PC-9 (cell line): ENCODE measurements at regions not wholly inside any gene's neighbourhood (a gene's known extent, or its start where the extent isn't known, plus 50 kb on each side); places are given as distances from the start of the nearest gene placed in this dataset.

Experiments
- BruUV-seq: library from RNA; stranded (reverse); fragments of 400-500 nt; replicated peaks from 2 replicates; lab custom pipeline; 2021; lab: Mats Ljungman, UMichigan
- CTCF ChIA-PET: fragments of 300-600 bp; sonication (Branson Sonifier 250); formaldehyde crosslinking; loops from one replicate; lab custom pipeline; 2022; ENCODE audit warnings: antibody characterized with exemption; lab: Charles Lee
- POLR2A ChIA-PET: fragments of 300-600 bp; sonication (Branson Sonifier 250); formaldehyde crosslinking; loops from one replicate; lab custom pipeline; 2022; ENCODE audit warnings: antibody characterized with exemption; ENCODE audit not compliant: unreplicated experiment; lab: Charles Lee
- DNase-seq, 2 experiments: peaks; one replicate each; pipeline versions ENCODE4 v3.0.0 to v3.0.0-alpha.2; 2015 to 2022; ENCODE audit warnings: mixed read lengths in 1 of 2
- H2AFZ ChIP-seq: fragments of 200-600 bp; sonication (generic); 2 replicates; pipeline ENCODE4 v1.8.1; 2017; ENCODE audit warnings: antibody characterized with exemption
- H3F3A ChIP-seq: fragments of 200-600 bp; sonication (generic); 2 replicates; pipeline ENCODE4 v1.8.1; 2017; ENCODE audit warnings: antibody characterized with exemption, mild to moderate bottlenecking, low read depth; ENCODE audit not compliant: insufficient read depth
- H3K27ac ChIP-seq: fragments of 200-600 bp; sonication (generic); 2 replicates; pipeline ENCODE4 v1.6.1; 2016; ENCODE audit warnings: mixed run types
- H3K27me3 ChIP-seq: fragments of 200-600 bp; sonication (generic); 2 replicates; pipeline ENCODE4 v1.6.1; 2016; ENCODE audit warnings: low read depth, mixed run types; ENCODE audit not compliant: insufficient read depth
- H3K36me3 ChIP-seq: fragments of 200-600 bp; sonication (generic); 2 replicates; pipeline ENCODE4 v1.6.1; 2016; ENCODE audit warnings: low read depth, mixed run types
- H3K4me1 ChIP-seq: fragments of 200-600 bp; sonication (generic); replicated peaks from 2 replicates; pipeline ENCODE4 v1.6.1; 2016; ENCODE audit warnings: mixed run types; ENCODE audit not compliant: insufficient read depth
- H3K4me2 ChIP-seq: fragments of 200-600 bp; sonication (generic); 2 replicates; pipeline ENCODE4 v1.6.1; 2017; ENCODE audit warnings: mixed run types
- H3K4me3 ChIP-seq: fragments of 200-600 bp; sonication (generic); 2 replicates; pipeline ENCODE4 v1.6.1; 2016; ENCODE audit warnings: mixed run types
- H3K79me2 ChIP-seq: fragments of 200-600 bp; sonication (generic); 2 replicates; pipeline ENCODE4 v1.6.1; 2017; ENCODE audit warnings: low read depth, mixed run types
- H3K9me2 ChIP-seq: fragments of 200-600 bp; sonication (generic); 2 replicates; pipeline ENCODE4 v1.8.1; 2017; ENCODE audit warnings: mild to moderate bottlenecking; ENCODE audit not compliant: insufficient read depth
- H3K9me3 ChIP-seq: fragments of 200-600 bp; sonication (generic); 2 replicates; pipeline ENCODE4 v1.8.1; 2016; ENCODE audit warnings: low read depth; ENCODE audit not compliant: insufficient read depth
- H4K20me1 ChIP-seq: fragments of 200-600 bp; sonication (generic); 2 replicates; pipeline ENCODE4 v1.8.1; 2017; ENCODE audit not compliant: insufficient read depth
- EZH2 ChIP-seq: fragments of 200-600 bp; sonication (generic); IDR thresholded peaks from 2 replicates; pipeline ENCODE4 v1.8.0; 2017; ENCODE audit warnings: antibody characterized with exemption, low read depth
- intact Hi-C: fragments of 100-400 bp; cut with micrococcal nuclease; formaldehyde crosslinking; loops from one replicate; pipeline ENCODE4 v1.10.0; 2022; ENCODE audit not compliant: unreplicated experiment
- TF ChIP-seq, protein P1 (sequence below): fragments of 200-600 bp; sonication (generic); conservative IDR thresholded peaks from 2 replicates; pipeline ENCODE4 v1.6.1; 2017; ENCODE audit warnings: mixed run types, antibody characterized with exemption, mild to moderate bottlenecking, moderate library complexity

DNA sequence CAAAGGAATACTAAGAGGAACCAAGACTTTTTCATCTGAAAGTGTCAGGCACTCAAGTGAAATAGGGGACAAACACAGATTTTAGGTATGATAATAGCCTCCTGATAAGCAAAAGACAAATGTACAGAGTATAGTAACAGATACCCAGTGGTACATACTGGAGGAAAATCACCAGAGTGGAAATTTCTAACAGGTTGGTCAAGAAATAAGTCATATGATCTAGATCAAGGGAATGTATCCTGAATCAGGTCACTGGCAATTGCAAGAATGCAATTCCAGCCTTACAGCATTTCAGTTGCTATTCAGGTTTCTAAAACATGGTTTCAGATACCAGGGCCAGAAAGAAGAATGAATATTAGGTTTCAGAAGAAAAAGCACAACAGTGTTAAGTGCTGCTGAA lies 82.2 kb upstream of the SLCO6A1 start:
- Histone ChIP-seq H3K27me3 (no peaks in the 10 kb centered on the region), H3K4me1 (no peaks in the 10 kb centered on the region), H3K9me2 (no peaks in the 10 kb centered on the region), H2AFZ (no peak overlapping the region), H3K9me3 (no peaks in the 10 kb centered on the region), H4K20me1 (no peaks in the 10 kb centered on the region), H3K79me2 (no peaks in the 10 kb centered on the region), H3K27ac (no peak overlapping the region), H3K4me3 (no peak overlapping the region), H3K36me3 (no peaks in the 10 kb centered on the region), H3F3A (no peaks in the 10 kb centered on the region), H3K4me2 (no peak overlapping the region)
- peak in 1 of 2 experiments; percentile 42 for DNase-seq
- CTCF ChIA-PET: no interaction called here
- POLR2A ChIA-PET: no interaction called here
- no peak for TF ChIP-seq EZH2
- TF ChIP-seq, protein P1, sequence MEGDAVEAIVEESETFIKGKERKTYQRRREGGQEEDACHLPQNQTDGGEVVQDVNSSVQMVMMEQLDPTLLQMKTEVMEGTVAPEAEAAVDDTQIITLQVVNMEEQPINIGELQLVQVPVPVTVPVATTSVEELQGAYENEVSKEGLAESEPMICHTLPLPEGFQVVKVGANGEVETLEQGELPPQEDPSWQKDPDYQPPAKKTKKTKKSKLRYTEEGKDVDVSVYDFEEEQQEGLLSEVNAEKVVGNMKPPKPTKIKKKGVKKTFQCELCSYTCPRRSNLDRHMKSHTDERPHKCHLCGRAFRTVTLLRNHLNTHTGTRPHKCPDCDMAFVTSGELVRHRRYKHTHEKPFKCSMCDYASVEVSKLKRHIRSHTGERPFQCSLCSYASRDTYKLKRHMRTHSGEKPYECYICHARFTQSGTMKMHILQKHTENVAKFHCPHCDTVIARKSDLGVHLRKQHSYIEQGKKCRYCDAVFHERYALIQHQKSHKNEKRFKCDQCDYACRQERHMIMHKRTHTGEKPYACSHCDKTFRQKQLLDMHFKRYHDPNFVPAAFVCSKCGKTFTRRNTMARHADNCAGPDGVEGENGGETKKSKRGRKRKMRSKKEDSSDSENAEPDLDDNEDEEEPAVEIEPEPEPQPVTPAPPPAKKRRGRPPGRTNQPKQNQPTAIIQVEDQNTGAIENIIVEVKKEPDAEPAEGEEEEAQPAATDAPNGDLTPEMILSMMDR: no peak
- intact Hi-C loops: loop anchor here (2.0 to 5.0 kb wide), 3 partner anchors 90 to 896 kb away; partner anchors contain the start of gene PAM
- BruUV-seq: no TSS peak

DNA sequence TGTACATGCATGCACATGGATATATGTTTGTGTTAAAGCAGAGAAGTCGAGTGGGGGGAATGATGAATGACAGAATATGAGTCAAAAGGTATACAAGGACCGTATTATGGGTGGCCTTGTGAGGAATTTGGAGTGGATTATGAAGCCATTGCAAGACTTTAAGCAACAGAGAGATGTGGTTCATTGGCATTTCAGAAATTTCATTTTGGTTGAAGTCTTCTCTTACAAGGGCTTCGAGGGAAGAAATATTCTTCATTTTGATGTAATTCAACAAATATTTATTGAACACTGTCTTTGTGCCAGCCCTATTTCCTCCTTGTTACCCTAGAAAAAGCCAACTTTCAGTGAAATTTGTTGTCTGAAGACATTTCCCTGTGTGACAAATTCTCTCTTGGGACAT lies 83.9 kb upstream of the SLCO6A1 start:
- no peaks in the 10 kb centered on the region for H3K27me3 ChIP-seq
- H3K79me2 ChIP-seq: no peaks in the 10 kb centered on the region
- DNase-seq: no peak
- H3K4me3 ChIP-seq: no peak overlapping the region
- H3K27ac ChIP-seq: no peak overlapping the region
- H3K4me1 ChIP-seq: no peaks in the 10 kb centered on the region
- H4K20me1 ChIP-seq: no peaks in the 10 kb centered on the region
- H3K9me2 ChIP-seq: no peaks in the 10 kb centered on the region
- H3K4me2 ChIP-seq: no peak overlapping the region
- TF ChIP-seq, protein P1: no peak
- TF ChIP-seq EZH2: no peak
- no peaks in the 10 kb centered on the region for H3F3A ChIP-seq
- no peaks in the 10 kb centered on the region for H3K9me3 ChIP-seq
- no TSS peak for BruUV-seq
- no peaks in the 10 kb centered on the region for H3K36me3 ChIP-seq
- intact Hi-C loops: loop anchor here (2.0 to 5.0 kb wide), 4 partner anchors 175 to 895 kb away; partner anchors contain the start of gene PAM
- ChIA-PET POLR2A (no interaction called here), CTCF (no interaction called here)
- H2AFZ ChIP-seq: no peak overlapping the region

DNA sequence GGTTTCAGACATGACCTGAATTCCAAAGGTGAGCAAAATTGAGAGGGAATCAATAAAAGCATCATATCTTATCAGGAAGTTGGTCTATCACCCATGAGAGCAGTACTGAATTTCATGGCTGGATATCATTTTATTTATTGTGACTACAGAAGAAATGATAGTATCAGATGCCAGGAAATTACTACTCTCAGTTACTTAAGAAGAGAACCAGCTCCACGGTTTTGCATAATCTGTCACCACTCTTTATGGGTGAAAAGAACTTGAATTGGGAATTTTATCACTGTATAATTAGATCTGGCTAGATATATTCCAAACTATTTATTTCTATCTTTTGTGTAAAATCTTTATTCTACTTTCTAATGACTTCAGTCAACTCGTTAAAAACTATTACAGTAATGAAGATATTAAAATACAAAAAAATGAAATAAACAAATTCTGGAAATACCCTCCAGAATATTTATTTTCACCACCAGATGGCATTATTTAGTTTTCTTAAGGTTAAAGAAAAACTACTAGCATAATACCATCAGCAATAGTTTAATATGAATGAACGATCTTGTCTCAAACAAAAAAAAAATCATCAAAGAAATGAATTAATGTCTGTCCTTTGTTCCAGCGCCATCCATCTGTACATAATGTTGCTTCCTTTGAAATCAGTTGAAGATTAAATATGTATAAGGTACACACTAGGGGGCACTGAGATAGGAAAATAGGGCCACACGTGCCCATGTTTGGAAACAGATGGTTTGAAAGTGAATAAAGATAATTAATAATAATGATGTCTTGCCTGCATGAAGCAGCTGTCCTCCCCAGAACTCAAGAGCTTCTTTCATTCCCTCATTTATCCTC lies 84.7 kb upstream of the SLCO6A1 start:
- Histone ChIP-seq H3K4me2 (no peak overlapping the region), H3K79me2 (no peaks in the 10 kb centered on the region), H4K20me1 (no peaks in the 10 kb centered on the region), H3K4me1 (no peaks in the 10 kb centered on the region), H3K27me3 (no peaks in the 10 kb centered on the region), H3K9me2 (no peaks in the 10 kb centered on the region), H3K27ac (no peak overlapping the region), H3K9me3 (no peaks in the 10 kb centered on the region), H3F3A (no peaks in the 10 kb centered on the region), H3K36me3 (no peaks in the 10 kb centered on the region), H2AFZ (no peak overlapping the region), H3K4me3 (no peak overlapping the region)
- ChIA-PET CTCF (interaction anchor here (0.7 to 1.4 kb wide), 2 partner anchors 406 to 556 kb away, joined by 3 to 7 read pairs; no protein-coding TSS in a partner anchor), POLR2A (no interaction called here)
- intact Hi-C loops: loop anchor here (2.0 to 5.0 kb wide), 4 partner anchors 174 to 894 kb away; partner anchors contain the start of gene PAM
- no peak for DNase-seq
- BruUV-seq: no TSS peak
- no peak for TF ChIP-seq EZH2
- TF ChIP-seq, protein P1: peak; percentile 74
